Stimulated activated CD4-positive, alpha-beta T cell treated with anti-CD3 and anti-CD28 coated beads, Interleukin-1b, Interleukin-23, amount 100 ng/mL, for 48 hours (primary cell): ENCODE measurements at regions not wholly inside any gene's neighbourhood (a gene's known extent, or its start where the extent isn't known, plus 50 kb on each side); places are given as distances from the start of the nearest gene placed in this dataset.

ENCODE experiments used
- DNase-seq: peaks from one replicate; pipeline ENCODE4 v3.0.0-alpha.2; 2020

DNA sequence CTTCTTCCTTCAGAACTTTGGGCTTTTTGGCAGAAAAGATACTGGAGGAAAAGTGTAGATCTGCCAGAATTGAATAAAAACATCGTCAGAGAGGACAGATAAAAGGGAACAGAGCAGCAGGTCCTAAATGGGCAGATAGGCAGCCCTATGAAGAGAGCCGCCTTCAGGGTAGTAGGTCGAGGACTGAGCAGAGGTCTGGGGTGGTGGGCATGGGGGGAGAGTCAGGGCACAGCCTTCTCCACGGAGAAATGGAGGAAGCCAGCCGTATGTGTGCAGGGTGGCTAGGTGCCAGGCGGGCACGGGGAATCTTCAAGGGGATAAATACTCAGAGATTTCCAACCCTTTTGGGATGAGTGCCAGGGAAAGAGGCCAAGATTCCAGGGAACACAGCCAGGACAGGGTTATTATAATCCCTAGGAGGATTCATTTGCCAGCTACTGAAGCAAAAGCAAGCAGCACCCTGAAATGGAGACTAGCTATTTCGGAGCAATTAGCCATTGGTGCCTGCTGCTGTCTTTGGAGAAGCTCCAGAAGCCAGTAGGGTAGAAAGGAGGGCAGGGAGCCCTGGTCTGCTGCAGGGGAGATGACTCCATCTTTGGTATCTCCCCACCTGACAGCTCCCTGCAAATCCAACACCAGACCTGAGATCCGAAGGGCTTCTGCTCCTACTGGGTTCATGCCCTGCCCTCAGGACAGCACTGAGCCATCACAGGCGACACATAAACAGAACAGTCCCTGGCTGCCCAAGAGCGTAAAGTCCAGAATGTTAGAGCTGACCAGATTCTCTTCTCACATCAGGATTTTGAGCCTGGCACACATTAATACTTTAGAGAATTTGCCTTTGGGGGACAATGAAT, 174.5 kb upstream of the NTM start:
- no peak for DNase-seq

- no peak for DNase-seq
Observed at GRCh38 chr11:131198161-131199014, 172.0 kb upstream of the NTM start.

DNA sequence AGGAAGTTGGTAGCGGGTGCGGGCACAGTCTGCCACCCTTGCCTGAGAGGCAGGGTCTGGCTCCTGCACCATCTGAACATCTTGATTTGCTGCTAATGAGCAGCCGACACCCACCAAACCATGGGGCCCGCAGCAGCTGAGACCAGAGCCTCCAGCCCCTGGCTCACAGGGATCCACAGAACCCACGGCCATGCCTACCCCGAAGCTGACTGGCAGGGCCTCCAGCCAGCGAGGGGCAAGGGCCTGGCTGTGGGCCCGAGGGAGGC, 171.5 kb upstream of the NTM start:
- DNase-seq, result no peak

DNA sequence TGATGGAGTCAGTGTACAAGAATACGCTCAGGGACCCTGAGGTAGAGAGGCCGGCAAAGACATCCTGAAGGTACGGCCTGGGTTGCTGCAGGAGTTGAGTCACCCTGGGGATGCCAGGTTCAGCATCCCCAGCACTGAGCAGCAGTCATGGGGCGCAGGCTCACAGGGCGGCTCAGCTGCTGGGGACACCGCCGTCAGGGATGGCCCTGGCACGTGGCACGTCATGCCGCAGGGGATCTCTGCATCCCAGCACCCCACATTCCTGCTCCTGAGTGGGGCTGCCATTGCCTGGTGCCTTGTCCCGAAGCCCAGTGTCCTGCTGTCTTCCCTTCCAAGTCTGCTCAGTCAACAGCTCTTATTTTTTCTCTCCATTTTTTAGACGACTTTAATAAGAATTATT, 168.7 kb upstream of the NTM start:
- no peak for DNase-seq

DNA sequence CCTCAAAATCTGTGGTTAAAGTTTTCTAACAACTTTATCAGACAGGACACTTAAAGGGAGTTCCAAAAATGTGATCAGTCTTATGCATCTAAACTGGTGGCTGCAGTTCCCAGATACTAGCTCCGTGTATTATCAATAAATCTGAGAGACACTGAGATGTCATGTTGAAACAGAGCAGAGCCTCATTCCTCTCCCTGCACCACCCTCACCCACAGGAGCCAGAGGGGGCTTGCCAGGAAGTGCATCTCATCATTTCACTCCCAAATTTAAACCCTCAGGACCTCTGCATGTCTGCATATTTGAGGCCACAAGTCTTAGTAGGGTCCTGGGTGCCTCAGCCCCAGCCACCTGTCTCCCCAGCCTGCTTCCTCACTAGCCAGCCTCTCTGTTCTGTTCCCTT, 167.4 kb upstream of the NTM start:
- no peak for DNase-seq

DNA sequence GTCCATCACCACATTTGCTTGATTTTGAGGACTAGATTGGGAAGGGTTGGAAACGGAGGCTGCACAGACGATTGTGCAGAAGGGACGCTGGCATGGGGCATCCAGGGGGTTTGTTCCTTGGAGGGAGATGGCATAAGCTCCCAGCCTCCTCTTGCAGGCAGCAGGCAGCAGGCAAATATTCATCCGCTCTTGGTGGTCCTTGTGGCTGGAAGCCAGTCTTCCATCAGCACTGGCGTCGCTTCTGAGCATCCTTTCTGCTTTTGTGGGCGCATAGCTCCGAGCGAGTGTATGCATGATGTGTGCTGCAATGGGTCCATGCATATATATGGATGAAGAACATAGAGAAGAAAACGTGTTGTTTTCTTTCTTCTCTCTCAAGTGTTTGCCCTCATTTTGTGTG, 166.1 kb upstream of the NTM start:
- no peak for DNase-seq

DNA sequence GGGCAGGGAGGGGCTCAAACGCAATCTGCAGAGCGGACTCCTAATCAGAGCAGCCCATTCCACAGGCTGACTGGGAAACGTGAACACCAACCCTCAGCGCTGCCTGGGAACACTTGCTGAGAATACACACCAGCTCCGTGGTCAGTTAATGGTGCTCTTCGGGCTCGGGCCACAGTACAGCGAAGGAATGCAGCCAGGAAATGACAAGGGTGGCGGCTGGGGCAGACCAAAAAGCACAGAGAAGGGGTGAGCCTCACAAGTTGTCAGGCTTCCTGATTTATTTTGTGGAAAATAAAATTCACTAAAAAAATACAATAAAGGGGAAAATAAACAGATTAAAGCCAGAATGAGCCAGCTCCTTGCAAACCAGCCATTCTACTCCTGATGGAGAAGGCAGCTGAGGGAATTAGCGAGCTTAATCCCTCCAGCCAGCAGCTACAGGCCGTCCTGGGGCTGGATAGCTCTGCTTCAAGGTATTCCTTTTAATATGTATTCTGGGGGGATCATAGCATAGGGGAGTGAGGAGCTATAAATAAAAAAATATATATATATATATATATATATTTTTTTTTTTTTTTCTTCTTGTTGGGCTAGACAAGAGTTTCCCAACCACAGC, 165.5 kb upstream of the NTM start:
- no peak for DNase-seq

- DNase-seq, result no peak
Observed at GRCh38 chr11:131206671-131207070, 163.7 kb upstream of the NTM start.

DNA sequence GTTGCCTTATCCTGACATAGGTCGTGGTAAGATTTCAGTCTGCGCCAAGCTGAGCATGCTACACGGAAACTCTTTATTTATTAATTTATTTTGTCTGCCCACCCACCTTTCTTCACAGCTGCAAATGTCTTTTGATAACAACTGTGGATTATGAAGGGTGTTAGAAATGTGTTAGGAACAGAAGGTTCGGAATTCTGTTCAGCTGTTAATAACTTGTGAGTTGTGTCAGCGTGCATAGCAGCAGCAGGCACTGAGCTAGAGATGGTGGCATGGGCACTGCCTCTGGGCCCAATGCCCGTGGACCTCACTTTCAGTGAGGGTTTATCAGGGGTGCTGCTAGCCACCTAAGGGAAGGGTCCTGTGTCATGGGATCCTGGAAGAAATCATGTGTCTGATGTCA, 162.5 kb upstream of the NTM start:
- no peak for DNase-seq

- DNase-seq, result no peak
Observed at GRCh38 chr11:131217313-131218310, 152.8 kb upstream of the NTM start.

DNA sequence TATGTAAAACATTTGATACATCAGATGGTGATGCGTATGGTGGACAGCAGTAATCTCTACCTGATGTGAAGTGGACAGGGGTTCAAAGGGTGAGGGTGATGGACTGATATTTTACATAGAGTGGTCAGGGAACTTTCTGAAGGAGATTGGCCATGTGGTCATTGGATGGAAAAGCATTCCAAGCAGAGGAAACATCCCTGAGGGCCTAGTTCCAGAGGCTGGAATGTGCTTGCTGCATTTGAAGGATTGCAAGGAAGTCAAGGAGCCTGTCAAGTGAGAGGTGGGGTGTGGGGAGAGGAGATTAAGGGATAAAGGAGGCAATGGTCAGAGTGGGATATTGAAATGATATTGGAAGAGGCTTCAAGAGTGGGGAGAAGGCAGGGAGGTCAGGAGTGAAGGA, 151.9 kb upstream of the NTM start:
- DNase-seq, result no peak

- no peak for DNase-seq
Observed at GRCh38 chr11:131219646-131220045, 150.8 kb upstream of the NTM start.

DNA sequence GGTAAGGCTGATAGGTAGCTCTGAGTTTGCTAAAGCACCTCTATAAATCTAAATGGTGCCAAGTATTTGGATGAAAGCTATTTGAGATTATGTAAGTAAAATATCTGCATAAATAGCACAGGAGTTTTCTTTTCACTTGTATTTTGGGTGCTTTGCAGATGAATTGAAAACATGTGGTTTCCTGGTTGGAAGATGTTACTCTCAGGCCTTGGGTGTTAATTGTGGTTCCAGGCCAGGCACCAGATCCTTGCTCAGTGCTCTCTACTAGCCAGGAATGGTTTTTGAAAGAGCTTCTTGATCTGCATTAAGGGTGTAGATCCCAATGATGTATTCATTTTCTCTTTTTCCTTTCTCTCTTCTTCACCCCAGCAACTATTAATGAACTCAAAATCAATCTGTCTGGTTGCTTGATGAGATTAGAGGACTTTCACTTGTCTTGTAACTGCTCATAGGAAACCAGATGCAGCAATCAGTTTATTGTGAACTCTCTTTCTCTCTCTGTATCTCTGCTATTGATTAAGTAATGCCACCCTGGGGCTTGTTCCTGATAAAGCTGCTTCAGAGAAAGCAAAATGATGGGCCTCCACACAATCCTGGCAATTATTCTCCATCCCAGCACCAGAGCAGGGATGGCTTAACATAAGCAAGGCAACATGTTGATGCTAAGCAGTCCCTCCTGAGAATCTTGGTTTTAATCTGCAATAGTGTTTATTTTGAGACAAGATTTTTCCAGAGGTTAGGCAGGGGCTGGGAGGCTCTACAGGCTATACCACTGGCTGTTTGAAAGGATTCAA, 147.0 kb upstream of the NTM start:
- DNase-seq, result no peak

GRCh38 chr11:131228378-131228777, 142.0 kb upstream of the NTM start:
- DNase-seq, result no peak

DNA sequence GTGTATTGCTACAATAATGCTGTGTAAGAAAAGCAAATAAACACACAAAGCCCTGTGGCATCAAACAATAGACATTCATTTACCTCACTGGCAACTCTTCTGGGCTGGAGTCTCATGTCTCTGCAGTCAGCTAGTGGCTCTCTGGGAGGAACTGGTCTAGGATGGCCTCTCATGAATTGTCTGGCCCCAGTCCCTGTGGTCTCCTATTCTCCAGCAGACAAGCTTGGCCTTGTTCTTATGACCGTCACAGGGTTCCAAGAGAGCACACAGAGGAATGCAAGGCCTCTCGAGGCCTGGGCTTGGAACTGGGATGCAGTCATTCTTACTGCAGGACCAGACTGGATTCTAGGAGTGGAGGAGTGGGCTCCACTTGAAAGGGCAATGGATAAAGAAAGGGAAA, 141.2 kb upstream of the NTM start:
- DNase-seq, result no peak

DNA sequence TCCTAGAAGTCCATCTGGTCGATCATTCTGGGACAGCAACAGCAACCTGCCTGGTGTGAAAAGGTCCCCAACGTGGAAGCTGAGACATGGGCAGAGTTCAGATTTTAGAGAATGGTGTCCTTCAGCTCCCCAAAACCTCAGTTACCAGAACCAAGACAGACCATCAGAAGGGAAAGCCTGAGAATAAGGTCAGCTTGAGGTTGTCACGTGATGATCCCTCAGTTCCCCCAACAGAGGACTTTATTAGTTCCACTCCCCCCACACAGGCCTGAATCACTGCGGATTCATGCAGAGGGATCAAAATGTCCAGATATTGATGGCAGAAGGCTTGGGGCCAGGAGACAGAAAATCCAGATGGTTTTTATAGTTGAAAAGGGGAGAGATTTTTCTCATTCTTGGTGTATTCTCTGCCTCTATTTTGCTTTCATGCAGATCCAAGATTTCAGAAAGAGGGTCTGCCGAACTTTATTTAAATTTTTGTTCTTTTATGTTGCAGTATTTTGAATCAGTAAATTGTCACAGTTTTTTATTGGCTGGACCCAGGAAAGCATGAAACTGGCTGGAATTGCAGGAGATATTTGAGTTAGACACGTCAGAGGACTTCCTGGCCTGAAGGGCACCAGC, 139.0 kb upstream of the NTM start:
- no peak for DNase-seq

DNA sequence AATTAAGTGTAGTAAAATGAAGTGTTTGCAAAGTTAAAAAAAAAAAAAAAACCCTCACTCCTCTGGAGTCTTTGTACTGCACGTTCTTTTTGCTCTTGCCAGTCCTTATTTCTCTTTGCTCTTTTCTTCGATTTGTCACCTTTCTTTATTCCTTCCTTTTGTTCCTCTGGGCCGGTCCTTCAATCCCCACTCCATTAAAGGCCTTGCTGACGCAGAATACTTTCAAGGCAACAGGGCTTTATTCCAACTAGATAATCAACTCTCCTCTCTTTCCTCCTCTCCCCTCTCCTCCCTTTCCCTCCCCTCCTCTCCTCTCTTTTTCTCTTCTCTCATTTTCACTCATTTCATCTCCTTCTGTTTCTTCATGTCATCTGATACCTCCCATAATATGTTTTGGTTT, 138.2 kb upstream of the NTM start:
- DNase-seq, result no peak

- DNase-seq, result no peak
Observed at GRCh38 chr11:131234221-131234620, 136.2 kb upstream of the NTM start.

DNA sequence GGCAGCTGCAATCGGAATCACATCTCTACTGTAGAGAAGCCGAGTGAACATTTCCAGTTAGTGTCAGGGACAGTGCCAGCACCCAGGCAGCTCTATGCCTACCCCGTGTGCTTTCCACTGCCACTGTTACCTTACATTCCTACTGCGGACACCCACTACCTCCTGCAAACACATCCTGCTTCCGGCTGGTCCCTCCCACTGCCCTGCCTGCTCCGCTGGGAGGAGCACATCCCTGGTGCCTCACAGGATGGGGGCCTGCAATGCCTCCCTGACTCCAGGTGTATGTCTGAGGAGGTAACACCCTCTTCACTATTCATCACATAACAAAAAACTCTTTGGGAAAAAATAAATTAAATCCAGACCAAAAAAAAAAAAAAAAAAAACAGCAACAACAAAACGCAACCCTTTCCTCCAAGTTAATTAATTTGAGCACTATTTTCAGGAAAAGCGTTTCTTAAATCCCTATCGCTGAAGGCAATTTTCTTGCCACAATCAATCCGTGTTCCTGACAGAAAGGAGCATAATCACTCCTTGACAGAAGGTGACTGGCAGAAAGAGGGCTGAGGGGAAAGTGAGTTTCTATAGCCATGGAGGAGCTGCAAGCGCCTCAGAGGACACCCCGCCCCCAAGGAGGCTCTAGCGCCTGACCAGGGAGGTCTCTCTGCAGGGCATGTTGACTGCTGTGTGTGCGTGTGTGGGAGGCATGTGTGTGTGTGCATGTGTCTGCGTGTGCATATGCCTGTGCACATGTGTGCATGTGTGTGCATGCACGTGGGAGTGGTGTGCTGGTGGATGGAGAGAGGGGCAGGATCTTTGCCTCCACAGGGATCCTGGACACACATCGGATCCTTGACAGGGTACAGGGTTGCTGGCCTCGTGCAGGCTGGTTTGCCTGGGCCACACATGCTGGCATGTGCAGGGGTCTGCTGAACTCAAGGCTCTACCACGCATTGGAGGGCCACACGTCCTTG, 134.8 kb upstream of the NTM start:
- no peak for DNase-seq

DNA sequence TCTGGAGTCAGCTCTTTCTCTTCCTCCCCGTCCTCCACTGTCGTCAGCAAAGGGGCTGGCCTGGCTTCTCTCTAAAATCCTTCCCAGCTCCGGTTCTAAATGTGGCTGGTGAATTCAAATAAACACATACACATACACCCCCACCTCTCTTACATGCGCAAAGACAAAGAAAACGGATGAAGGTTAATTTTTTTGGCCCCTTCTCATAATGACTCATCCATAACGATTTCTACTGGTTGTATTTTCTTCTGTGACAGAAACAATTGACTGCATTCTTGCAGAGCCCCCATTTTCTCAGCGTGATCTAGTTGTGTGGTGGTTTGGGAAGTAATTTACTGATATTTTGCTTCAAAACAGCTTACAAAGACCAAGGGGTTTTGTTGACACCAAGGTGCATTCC, 130.0 kb upstream of the NTM start:
- no peak for DNase-seq
